K562 (cell line): ENCODE measurements at regions not wholly inside any gene's neighbourhood (a gene's known extent, or its start where the extent isn't known, plus 50 kb on each side); places are given as distances from the start of the nearest gene placed in this dataset.
A peak's percentile ranks its signal among the peaks of the same experiment; 100 is the strongest.
"Not testable (repeated sequence)": the region's sequence is repeated elsewhere in the genome, so short reads cannot be mapped to it uniquely, and the experiment has no call there.

Source experiments
- ATAC-seq: fragments of 200-7000 bp; cut with Tn5 transposase; 3 replicates; pipeline ENCODE4 v1.9.1; 2020; ENCODE audit warnings: moderate library complexity
- BruUV-seq: library from RNA; stranded (reverse); fragments of 400-500 nt; replicated peaks from 2 replicates; lab custom pipeline; 2021; lab: Mats Ljungman, UMichigan
- CTCF ChIA-PET: fragments of 300-600 bp; formaldehyde crosslinking; extraction: SDS; loops from one replicate; lab custom pipeline; 2021; ENCODE audit warnings: low intra/inter-chr PET ratio; lab: Yijun Ruan, JAX
- POLR2A ChIA-PET: fragments of 300-600, 350-650 bp; sonication (Branson Sonifier 250); formaldehyde crosslinking; extraction: SDS; loops from one replicate; lab custom pipeline; 2021; ENCODE audit warnings: antibody characterized with exemption, inconsistent platforms; lab: Yijun Ruan, JAX
- DNase-seq, 4 experiments: peaks; one replicate each; pipeline versions ENCODE4 v3.0.0 to v3.0.0-alpha.2; 2011 to 2018; ENCODE audit warnings: low spot score in 3 of 4, mixed read lengths in 3 of 4; ENCODE audit errors: extremely low read depth in 1 of 4
- FAIRE-seq: peaks from 2 replicates; lab custom pipeline; 2011; peaks lifted over from hg19 to GRCh38; lab: Jason Lieb, UNC
- H2AFZ ChIP-seq: 2 replicates; pipeline ENCODE4 v1.6.0; 2011; ENCODE audit warnings: low read depth, low read length, control low read depth, inconsistent platforms
- H3K27ac ChIP-seq: fragments of 200-600 bp; 3 replicates; pipeline ENCODE4 v1.8.0; 2011; ENCODE audit warnings: low read depth, mild to moderate bottlenecking, control low read depth, inconsistent platforms, low read length, moderate library complexity, mixed read lengths; ENCODE audit errors: extremely low read depth
- H3K27me3 ChIP-seq, 2 experiments: fragments of 300-600 bp in 1 of 2; 2 replicates in 1 of 2; 3 replicates in 1 of 2; pipeline versions ENCODE4 v1.6.0 to v1.8.0; 2011; ENCODE audit warnings: inconsistent platforms in 2 of 2, low read length in 2 of 2, mild to moderate bottlenecking in 1 of 2, mixed read lengths in 1 of 2, moderate library complexity in 1 of 2; ENCODE audit not compliant: control insufficient read depth in 2 of 2, insufficient read depth in 2 of 2
- H3K36me3 ChIP-seq: fragments of 300-600 bp; 3 replicates; pipeline ENCODE4 v1.8.0; 2011; ENCODE audit warnings: mild to moderate bottlenecking, low read length, inconsistent platforms; ENCODE audit not compliant: control insufficient read depth, insufficient read depth
- H3K4me1 ChIP-seq, 2 experiments: fragments of 200-600 bp in 1 of 2; replicated peaks in 1 of 2; 2 replicates in 1 of 2; 3 replicates in 1 of 2; pipeline versions ENCODE4 v1.5.1 to v1.8.0; 2011; ENCODE audit warnings: inconsistent platforms in 2 of 2, low read length in 2 of 2, mild to moderate bottlenecking in 1 of 2, mixed read lengths in 1 of 2, moderate library complexity in 1 of 2; ENCODE audit not compliant: control insufficient read depth in 2 of 2, insufficient read depth in 2 of 2
- H3K4me2 ChIP-seq: 2 replicates; pipeline ENCODE4 v1.6.1; 2011; ENCODE audit warnings: low read length, control low read depth, inconsistent platforms, mixed read lengths; ENCODE audit not compliant: insufficient read depth
- H3K4me3 ChIP-seq: fragments of 200-600 bp; sonication (generic), shearing (Covaris generic); 2 replicates; pipeline ENCODE4 v1.5.1; 2016; ENCODE audit warnings: control low read depth, inconsistent platforms
- H3K79me2 ChIP-seq: fragments of 200-600 bp; 3 replicates; pipeline ENCODE4 v1.8.0; 2011; ENCODE audit warnings: low read length, inconsistent platforms; ENCODE audit not compliant: control insufficient read depth, insufficient read depth
- H3K9ac ChIP-seq, 2 experiments: 2 replicates each; pipeline versions ENCODE4 v1.6.0 to v1.6.1; 2011; ENCODE audit warnings: low read depth in 2 of 2, low read length in 2 of 2, control low read depth in 1 of 2, inconsistent platforms in 1 of 2, mild to moderate bottlenecking in 1 of 2, mixed read lengths in 1 of 2; ENCODE audit not compliant: insufficient read depth in 1 of 2
- H3K9me1 ChIP-seq: one replicate; pipeline ENCODE4 v1.6.0; 2011; ENCODE audit warnings: inconsistent platforms, mild to moderate bottlenecking, low read length, moderate library complexity; ENCODE audit not compliant: control insufficient read depth, insufficient read depth
- H3K9me3 ChIP-seq: replicated peaks from 2 replicates; pipeline ENCODE4 v1.5.1; 2011; ENCODE audit warnings: low read depth, low read length, inconsistent platforms; ENCODE audit not compliant: control insufficient read depth, insufficient read depth
- H4K20me1 ChIP-seq: replicated peaks from 2 replicates; pipeline ENCODE4 v1.6.1; 2011; ENCODE audit warnings: low read length, inconsistent platforms, mixed read lengths; ENCODE audit not compliant: control insufficient read depth, insufficient read depth
- BCOR ChIP-seq: fragments of 450-650 bp; IDR thresholded peaks from 2 replicates; pipeline ENCODE4 v1.6.1; 2016
- ERF ChIP-seq: fragments of 450-650 bp; formaldehyde crosslinking; IDR thresholded peaks from 2 replicates; pipeline ENCODE4 v1.4.0; 2020; ENCODE audit warnings: mild to moderate bottlenecking, mixed read lengths
- HDAC2 ChIP-seq: fragments of 450-650 bp; IDR thresholded peaks from 2 replicates; pipeline ENCODE4 v1.6.1; 2016; ENCODE audit warnings: mild to moderate bottlenecking
- KDM1A ChIP-seq, 2 experiments: fragments of 450-650 bp; IDR thresholded peaks; 2 replicates each; pipeline ENCODE4 v1.6.1; 2016; ENCODE audit warnings: mild to moderate bottlenecking in 2 of 2
- RBM25 ChIP-seq: fragments of 200-400 bp; formaldehyde crosslinking; IDR thresholded peaks from 2 replicates; pipeline ENCODE4 v1.6.1; 2018; ENCODE audit warnings: low read length, low read depth, moderate library complexity; ENCODE audit not compliant: severe bottlenecking
- ZNF197 ChIP-seq: fragments of 200-800 bp; sonication (Bioruptor generic); IDR thresholded peaks from 2 replicates; pipeline ENCODE4 v1.6.1; 2016; ENCODE audit warnings: low read depth, missing genetic modification characterization, missing compliant biosample characterization
- WGBS: fragments of 100-300 bp; shearing (Covaris generic); methylation state at CpG from one replicate; pipeline ENCODE4 v1.1.6; 2016; ENCODE audit warnings: low coverage, mixed read lengths; ENCODE audit not compliant: insufficient coverage; ENCODE audit errors: missing lambda C conversion rate; 5-methylcytosine and 5-hydroxymethylcytosine counted together
- in situ Hi-C: fragments of 300-500 bp; cut with MboI; formaldehyde crosslinking; loops from 4 replicates; pipeline ENCODE4 v1.15.0; 2018; ENCODE audit warnings: inconsistent platforms, mixed read lengths
- intact Hi-C: fragments of 100-400 bp; cut with micrococcal nuclease; formaldehyde crosslinking; loops from 2 replicates; pipeline ENCODE4 v1.14.2; 2022

- FAIRE-seq: not testable (repeated sequence)
Observed at GRCh38 chr16:16984091-16984490, 486.7 kb downstream of the XYLT1 start.

GRCh38 chr16:16985707-16986106, 485.1 kb downstream of the XYLT1 start:
- CTCF ChIA-PET: no interaction called here
- in situ Hi-C loops: no loop called here
- POLR2A ChIA-PET: interaction anchor here (1.0 kb wide), 1 partner anchor 9 kb away, joined by 6 read pairs; no protein-coding TSS in a partner anchor
- ATAC-seq (no peak), FAIRE-seq (no peak), DNase-seq (no peak)
- WGBS: 0% methylated on average over 1 of the region's 1 CpG
- Histone ChIP-seq H3K27me3 (peaks cover 9 to 34% of the 10 kb centered on the region in 2 experiments; a peak in 3 of 5 replicates), H3K27ac (no peak overlapping the region), H3K79me2 (no peaks in the 10 kb centered on the region), H3K9me1 (no peaks in the 10 kb centered on the region), H4K20me1 (0 out of 2 replicates have a peak, but pooled peaks cover 4% of the 10 kb centered on the region), H3K9me3 (no peaks in the 10 kb centered on the region), H3K4me2 (no peak overlapping the region), H3K4me3 (no peak overlapping the region), H3K4me1 (no peaks in the 10 kb centered on the region), H2AFZ (no peak overlapping the region), H3K36me3 (no peaks in the 10 kb centered on the region), H3K9ac (no peak overlapping the region)
- intact Hi-C loops: no loop called here
- no TSS peak for BruUV-seq
- peak in 1 of 2 experiments; percentile 32; a peak in 1 of 4 replicates for TF ChIP-seq KDM1A (IDR thresholded peaks at IDR 0.05)
- TF ChIP-seq HDAC2: no peak
- TF ChIP-seq ZNF197 (CRISPR knock-in tag): no peak
- peak; percentile 74 for TF ChIP-seq RBM25
- TF ChIP-seq ERF (CRISPR knock-in tag): no peak
- TF ChIP-seq BCOR: peak; percentile 53; the same call in 1 of the 2 replicates

More at GRCh38 chr16:16984091-16984490, 486.7 kb downstream of the XYLT1 start:
- H4K20me1 ChIP-seq, H3K4me3 ChIP-seq, H2AFZ ChIP-seq, H3K4me1 ChIP-seq, H3K4me2 ChIP-seq, H3K9me3 ChIP-seq, H3K79me2 ChIP-seq, ATAC-seq, BruUV-seq, CTCF ChIA-PET, DNase-seq, intact Hi-C loops, H3K9ac ChIP-seq, in situ Hi-C loops, H3K36me3 ChIP-seq, H3K9me1 ChIP-seq, H3K27ac ChIP-seq: not testable (repeated sequence)
- POLR2A ChIA-PET: interaction anchor here (0.6 kb wide), 1 partner anchor 11 kb away, joined by 3 read pairs; no protein-coding TSS in a partner anchor
- WGBS: 28% methylated on average over 21 of the region's 21 CpGs
- peaks cover 17 to 41% of the 10 kb centered on the region in 2 experiments; a peak in 4 of 5 replicates for H3K27me3 ChIP-seq
